Stimulated activated CD4-positive, alpha-beta T cell treated with anti-CD3 and anti-CD28 coated beads, TNF-alpha, amount 100 ng/mL, for 1 hour (primary cell): ENCODE measurements at regions not wholly inside any gene's neighbourhood (a gene's known extent, or its start where the extent isn't known, plus 50 kb on each side); places are given as distances from the start of the nearest gene placed in this dataset.
"Not testable (repeated sequence)": the region's sequence is repeated elsewhere in the genome, so short reads cannot be mapped to it uniquely, and the experiment has no call there.

Source experiments
- DNase-seq, 3 donors: peaks; one replicate each; pipeline ENCODE4 v3.0.0-alpha.2; 2020; ENCODE audit warnings: low read depth in 3 of 3, low spot score in 1 of 3

- not testable (repeated sequence) for DNase-seq
Measured at GRCh38 chrY:7320171-7320570, 408.6 kb upstream of the AMELY start.

DNA sequence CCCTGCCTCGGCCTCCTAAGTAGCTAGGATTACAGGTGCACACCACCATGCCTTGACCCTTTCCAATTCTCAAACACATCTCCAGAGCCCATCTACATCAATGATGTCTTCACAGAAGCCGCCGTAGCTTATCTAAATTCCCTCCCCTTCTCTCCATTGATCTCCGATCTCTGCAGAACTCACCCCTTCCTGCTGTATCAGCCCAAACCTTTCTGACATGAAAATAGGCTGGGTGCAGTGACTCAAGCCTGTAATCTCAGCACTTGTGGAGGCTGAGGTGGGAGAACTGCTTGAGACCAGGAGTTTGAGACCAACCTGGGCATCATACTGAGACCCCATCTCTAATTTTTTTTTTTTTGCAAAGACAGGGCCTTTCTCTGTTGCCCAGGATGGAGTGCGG is 406.6 kb upstream of the AMELY start:
- DNase-seq: no peak

GRCh38 chrY:7317571-7317970 is 406.0 kb upstream of the AMELY start:
- DNase-seq: no peak

DNA sequence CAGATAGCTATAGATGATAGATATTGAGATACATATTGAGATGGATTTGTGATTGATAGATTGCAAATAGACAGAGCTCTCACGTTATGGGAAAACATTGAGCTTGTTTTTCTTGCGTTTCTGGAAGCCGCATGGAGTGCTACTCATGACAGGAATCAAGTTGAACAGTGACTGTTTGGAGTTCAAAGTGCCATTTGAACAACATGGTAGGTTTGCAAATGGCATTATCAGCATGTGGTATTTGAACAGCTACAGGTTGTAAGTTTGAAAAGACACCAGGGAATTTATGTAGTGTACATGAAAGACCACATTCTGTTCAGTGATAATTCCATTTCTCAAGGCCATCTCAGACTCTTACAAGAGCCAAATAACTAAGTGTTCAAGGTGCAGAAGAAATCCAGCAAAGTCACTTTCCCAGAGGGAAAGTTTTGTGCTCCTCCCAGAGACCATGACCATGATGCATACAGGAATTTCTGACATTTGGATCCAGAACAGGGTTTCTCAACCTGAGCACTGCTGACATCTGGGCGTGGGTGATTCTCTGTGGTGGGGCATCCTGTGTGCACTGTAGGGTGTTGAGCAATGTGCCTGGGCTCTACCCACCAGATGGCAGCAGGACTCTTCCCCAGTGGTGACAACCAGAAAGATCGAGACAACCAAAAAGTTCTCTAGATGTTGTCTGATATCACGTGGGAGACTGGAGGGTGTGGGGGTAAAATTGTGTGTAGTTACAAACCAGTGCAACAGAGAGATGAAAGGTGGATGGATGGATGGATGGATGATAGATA is 399.1 kb upstream of the AMELY start:
- peak in 2 of 3 donors; percentile 13 to 26 for DNase-seq

GRCh38 chrY:7308816-7309215 is 397.3 kb upstream of the AMELY start:
- no peak for DNase-seq

GRCh38 chrY:7302306-7302705 is 390.8 kb upstream of the AMELY start:
- no peak for DNase-seq

GRCh38 chrY:7299960-7300359 is 388.4 kb upstream of the AMELY start:
- no peak for DNase-seq

DNA sequence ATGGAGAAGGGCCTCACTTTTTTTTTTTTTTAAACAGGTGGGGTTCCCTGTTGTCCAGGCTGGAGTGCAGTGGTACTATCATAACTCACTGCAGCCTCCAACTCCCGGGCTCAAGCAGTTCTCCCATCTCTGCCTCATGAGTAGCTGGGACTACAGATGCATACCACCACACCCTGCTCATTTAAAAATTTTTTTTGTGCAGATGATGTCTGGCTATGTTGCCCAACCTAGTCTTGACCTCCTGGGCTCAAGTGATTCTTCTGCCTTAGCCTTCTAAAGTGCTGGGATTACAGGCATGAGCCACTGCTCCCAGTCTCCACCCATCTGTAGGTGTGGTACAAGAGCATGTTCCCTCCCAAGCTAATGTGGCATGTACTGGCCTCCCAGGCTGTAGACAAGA is 380.6 kb upstream of the AMELY start:
- DNase-seq: no peak

DNA sequence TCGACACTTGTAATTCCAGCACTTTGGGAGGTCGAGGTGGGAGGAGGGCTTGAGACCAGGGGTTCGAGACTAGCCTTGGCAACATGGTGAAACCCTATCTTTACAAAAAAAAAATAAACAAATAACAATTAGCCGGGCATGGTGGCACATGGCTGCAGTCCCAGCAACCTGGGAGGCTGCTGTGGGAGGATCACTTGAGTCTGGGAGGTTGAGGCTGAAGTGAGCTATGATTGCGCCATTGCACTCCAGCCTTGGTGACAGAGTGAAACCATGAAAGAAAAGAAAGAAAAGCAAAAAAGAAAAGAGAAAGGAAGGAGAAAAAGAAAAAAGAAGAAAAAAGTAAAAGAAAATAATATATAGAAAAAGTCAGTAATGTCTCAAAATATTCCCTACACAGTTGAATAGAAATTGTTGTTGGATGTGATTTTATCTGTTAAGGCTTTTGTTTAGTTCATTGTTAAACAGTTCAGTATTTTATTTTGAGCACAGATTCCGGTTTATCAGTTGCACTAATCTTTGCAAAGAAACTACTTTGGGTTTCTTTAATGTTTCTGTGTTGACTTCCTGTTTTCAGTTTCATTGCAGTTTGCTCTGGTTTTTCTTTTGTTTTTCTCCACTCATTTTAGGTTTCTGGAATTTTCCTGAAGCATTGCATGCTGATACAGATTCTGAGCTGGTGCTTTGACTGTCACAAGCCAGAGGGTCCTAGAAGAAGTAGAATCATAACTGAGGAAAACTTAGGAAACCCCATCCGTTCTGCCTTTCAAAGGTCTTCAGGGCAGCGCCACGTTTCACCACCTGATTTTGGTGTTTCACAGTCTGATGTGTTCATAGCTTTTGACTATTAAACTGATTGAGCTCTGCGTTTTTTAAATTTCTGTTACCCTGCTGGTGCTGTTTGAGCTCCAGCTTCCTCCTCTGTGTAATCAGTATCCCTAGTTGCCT is 378.6 kb upstream of the AMELY start:
- no peak for DNase-seq

DNA sequence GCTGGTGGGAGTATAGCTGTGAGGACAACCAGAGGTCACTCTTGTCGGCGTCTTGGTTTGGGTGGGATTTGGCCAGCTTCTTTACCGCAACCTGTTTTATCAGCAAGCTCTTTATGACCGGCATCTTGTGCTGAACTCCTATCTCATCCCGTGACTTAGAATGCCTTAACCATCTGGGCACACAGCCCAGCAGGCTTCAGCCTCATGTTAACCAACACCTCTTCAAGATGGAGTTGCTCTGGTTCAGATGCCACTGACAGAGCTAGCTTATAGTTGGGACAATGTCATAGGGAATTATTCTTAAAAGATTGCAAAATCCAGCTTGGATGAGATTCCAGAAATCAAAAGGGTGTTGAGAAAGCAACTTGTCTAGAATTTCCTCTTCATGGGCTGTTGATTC is 377.1 kb upstream of the AMELY start:
- no peak for DNase-seq

- DNase-seq: not testable (repeated sequence)
Measured at GRCh38 chrY:7287963-7288362, 376.4 kb upstream of the AMELY start.

DNA sequence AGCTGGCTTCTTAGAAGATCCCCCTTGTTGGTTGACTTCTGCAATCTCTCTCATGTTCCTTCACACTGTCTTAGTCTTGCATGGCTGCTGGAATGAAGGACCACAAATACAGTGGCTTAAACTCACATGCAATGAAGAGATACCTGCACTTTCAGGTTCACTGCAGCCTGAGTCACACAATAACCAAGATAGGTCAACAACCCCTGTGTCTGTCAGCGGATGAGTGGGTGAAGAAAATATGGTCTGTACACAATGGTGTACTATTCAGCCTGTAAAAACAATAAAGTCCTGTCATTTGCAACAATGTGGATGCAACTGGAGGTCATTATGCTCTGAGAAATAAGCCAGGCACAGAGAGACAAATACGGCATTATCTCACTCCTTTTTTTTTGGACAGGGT is 373.8 kb upstream of the AMELY start:
- DNase-seq: no peak

- DNase-seq: no peak
Measured at GRCh38 chrY:7283001-7283400, 371.4 kb upstream of the AMELY start.

DNA sequence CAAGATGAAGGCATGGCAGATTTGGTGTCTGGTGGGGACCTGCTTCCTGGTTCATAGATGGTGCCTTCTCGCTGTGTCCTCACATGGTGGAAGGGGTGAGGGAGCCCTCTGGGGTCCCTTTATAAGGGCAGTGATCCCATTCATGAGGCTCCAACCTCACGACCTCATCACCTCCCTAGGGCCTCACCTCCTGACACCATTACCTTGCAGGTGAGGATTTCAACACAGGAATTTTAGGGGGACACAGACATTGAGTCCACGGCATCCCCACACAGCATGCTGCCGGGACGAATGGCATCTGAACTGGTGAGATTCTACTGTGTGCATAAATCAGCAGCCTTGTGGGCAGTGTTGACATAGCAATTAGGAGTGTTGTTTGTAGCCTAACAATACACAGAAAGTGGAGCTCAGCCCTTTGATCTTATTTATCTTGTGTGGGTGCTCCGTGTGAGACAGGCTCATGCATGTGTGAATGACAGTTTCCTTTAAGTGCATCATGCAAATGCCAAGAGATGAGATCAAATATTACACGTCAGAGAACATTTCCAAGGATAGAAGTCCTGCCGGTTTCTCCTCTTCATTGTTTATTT is 368.7 kb upstream of the AMELY start:
- not testable (repeated sequence) for DNase-seq

DNA sequence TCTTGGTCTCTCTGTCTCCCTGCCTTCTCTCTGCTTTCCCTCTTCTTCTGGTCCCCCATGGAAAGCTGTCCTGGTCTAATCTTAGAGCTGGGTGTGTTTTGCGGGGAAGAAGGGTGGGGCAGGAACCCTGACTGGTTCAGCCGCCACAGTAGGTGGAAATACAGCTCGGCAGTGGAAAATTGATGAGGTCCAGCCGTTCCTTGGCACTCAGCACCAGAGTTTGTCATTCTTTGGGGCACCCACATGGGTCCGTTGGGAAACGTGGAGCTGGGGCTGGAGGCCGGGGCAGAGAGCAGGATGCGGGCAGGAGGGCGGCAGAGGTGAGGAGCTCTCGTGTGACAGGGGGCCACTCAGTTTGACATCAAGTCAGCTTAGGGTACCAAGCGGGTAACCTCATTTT is 364.2 kb upstream of the AMELY start:
- DNase-seq: no peak

- DNase-seq: no peak
Measured at GRCh38 chrY:7275014-7275413, 363.5 kb upstream of the AMELY start.

- DNase-seq: no peak
Measured at GRCh38 chrY:7274369-7274913, 362.9 kb upstream of the AMELY start.

DNA sequence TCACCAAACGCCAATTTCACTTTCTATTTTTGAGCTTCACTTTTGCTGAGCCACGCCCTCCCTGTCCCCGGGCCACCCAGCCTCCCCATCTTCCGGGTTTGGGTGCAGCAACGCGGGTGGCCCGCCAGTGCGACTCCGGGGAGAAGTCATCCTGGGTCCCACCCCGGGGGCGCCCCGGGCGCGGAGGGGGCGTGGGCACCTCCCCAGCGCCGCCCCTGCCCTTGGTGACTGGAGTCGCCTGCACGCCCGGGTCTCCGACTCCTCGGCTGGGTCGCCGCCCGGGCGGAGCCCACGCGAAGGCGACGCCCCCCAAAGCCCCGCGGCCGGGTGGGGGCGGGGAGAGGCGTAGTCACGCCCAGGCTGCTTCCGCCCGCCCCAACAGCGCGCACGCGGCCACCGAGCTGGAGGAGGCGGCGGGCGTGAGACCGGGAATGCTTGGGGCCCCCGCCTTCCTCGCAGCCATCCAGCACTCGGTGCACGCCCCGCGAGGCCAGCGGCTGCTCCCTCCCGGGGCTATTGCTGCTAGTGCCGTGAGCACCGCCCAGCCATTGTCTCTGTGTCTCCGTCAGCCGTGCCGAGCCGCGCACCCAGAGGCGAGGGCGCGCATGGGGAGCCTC is 362.1 kb upstream of the AMELY start:
- peak in 2 of 3 donors; percentile 65 to 80 for DNase-seq

DNA sequence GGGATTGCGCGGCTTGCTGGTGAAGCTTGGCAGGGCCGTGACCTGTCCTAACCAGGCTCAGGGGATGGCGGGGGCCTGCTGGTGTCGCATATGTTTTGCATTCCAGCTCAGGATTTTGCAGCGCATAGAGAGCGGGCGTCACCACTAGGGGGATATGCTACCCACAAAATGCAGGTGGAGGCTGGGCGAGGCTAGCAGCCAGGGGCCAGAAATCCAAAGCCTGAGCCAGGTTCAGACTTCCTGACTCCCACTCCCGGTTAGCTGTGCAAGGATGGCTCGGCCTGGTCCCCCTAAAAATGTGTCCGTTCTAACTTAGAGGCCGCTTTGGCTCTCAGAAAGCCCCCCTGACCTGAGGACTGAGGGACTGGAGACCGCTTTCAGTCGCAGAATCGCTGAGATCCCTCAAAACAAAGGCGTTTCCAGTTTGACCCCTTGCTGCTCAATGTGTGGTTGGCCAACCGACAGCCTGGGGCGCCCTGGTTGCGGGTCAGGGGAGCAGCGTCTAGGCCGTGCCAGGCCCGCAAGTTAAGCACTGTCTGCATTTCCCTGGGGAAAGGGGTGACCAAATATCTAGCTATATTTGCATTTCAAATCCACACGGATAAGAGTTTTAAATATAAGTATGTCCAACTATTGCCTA is 361.1 kb upstream of the AMELY start:
- peak in 1 of 3 donors; percentile 31 for DNase-seq

GRCh38 chrY:7263773-7264172 is 352.2 kb upstream of the AMELY start:
- no peak for DNase-seq

DNA sequence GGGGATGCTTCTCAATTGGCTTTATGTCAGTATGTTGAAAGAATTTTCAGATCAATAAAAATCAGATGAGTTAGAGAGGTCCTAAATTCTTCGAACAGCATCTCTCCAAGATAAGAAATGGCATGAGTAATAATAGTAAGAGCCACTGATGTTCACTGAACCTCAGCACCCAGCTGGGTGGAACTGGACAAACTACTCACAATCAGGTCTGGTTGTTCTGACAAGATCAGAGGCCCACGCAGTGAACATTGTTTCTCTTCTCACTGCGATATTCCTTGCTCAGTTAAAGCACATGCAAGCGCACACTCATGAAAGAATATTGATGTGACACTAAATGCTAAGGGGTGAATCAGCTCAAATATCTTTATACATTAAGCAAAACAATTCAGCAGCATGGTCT is 351.0 kb upstream of the AMELY start:
- DNase-seq: no peak
